Aorta (tissue), 5 donors: ENCODE measurements at regions not wholly inside any gene's neighbourhood (a gene's known extent, or its start where the extent isn't known, plus 50 kb on each side); places are given as distances from the start of the nearest gene placed in this dataset.
A peak's percentile ranks its signal among the peaks of the same experiment; 100 is the strongest.

Experiments
- ATAC-seq: fragments of 200-7000 bp; cut with Tn5 transposase; one replicate; pipeline ENCODE4 v1.9.1; 2022; ENCODE audit warnings: moderate library complexity; ENCODE audit not compliant: low FRiP score
- DNase-seq, 2 donors: peaks; one replicate each; pipeline ENCODE4 v3.0.0-alpha.2; 2020
- H3K27ac ChIP-seq, 2 donors: one replicate each; pipeline ENCODE4 v1.5.1; 2013; ENCODE audit warnings: low read length in 2 of 2, mild to moderate bottlenecking in 2 of 2, moderate library complexity in 2 of 2, control low read depth in 1 of 2, inconsistent platforms in 1 of 2, low read depth in 1 of 2
- H3K27me3 ChIP-seq, 2 donors: one replicate each; pipeline ENCODE4 v1.6.1; 2013; ENCODE audit warnings: control low read depth in 1 of 2, low read length in 1 of 2, mild to moderate bottlenecking in 1 of 2, moderate library complexity in 1 of 2; ENCODE audit not compliant: insufficient read depth in 2 of 2, control insufficient read depth in 1 of 2
- H3K36me3 ChIP-seq, 2 donors: one replicate each; pipeline ENCODE4 v1.6.1; 2013; ENCODE audit warnings: control low read depth in 1 of 2, low read length in 1 of 2, mild to moderate bottlenecking in 1 of 2; ENCODE audit not compliant: insufficient read depth in 2 of 2, control insufficient read depth in 1 of 2
- H3K4me1 ChIP-seq, 2 donors: one replicate each; pipeline ENCODE4 v1.6.1; 2013; ENCODE audit warnings: low read length in 2 of 2, control low read depth in 1 of 2, mild to moderate bottlenecking in 1 of 2, moderate library complexity in 1 of 2; ENCODE audit not compliant: insufficient read depth in 2 of 2, control insufficient read depth in 1 of 2
- H3K4me3 ChIP-seq, 2 donors: one replicate each; pipeline ENCODE4 v1.5.1; 2013; ENCODE audit warnings: low read length in 2 of 2, control low read depth in 1 of 2, mild to moderate bottlenecking in 1 of 2
- H3K9me3 ChIP-seq: one replicate; pipeline ENCODE4 v1.6.1; 2013; ENCODE audit warnings: mild to moderate bottlenecking, low read length; ENCODE audit not compliant: control insufficient read depth
- whole genome bisulfite sequencing, 2 donors: extraction: QIAGEN DNeasy Blood & Tissue Kit; methylation state at CpG; one replicate each; pipeline ENCODE4 v1.1.7; 2013; 5-methylcytosine and 5-hydroxymethylcytosine counted together
- intact Hi-C, 2 donors: fragments of 100-400 bp; cut with DNase I; formaldehyde crosslinking; loops; one replicate each; pipeline versions ENCODE4 v1.14.2 to v1.15.0; 2022
- donor health status: healthy with polysubstance abuse.
- donor health status: Bipolar disorder and iron deficiency.
- donor health status: DM: no; HTN: no; CAD: no.
- donor health status: DM: no; HTN: no; CAD: no.
- donor health status: DM: yes; HTN: yes; CAD: no.

DNA sequence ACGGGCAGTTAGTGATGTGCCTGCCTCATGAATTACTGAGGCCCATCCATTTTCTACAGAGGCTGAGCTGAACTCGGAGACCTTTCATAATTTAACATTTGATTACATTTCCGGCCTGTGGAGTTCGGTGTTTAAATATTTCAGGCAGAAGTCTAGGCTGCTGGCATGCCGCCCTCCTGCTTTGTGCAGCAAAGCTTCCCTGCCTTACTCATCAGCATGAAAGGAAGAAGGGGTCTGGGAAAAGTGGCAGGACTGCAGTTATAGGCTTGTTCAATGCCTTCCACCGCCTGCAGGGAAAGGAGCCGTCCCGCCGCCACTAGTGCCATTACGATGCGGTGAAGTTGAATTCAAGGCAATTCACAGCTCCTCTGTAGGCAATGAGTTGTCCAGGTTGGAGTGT is 527.9 kb downstream of the NPHP4 start:
- no peak overlapping the region for H3K4me3 ChIP-seq
- H3K4me1 ChIP-seq, result no peaks in the 10 kb centered on the region
- DNase-seq (peak in 1 of 2 donors; percentile 27), ATAC-seq (no peak)
- peaks cover 9% of the 10 kb centered on the region for H3K9me3 ChIP-seq
- no peak overlapping the region for H3K27ac ChIP-seq
- WGBS, 2 donors, result 70 to 81% methylated on average over 11 of the region's 11 CpGs
- intact Hi-C loops, result no loop called here
- no peaks in the 10 kb centered on the region for H3K27me3 ChIP-seq
- no peaks in the 10 kb centered on the region for H3K36me3 ChIP-seq

DNA sequence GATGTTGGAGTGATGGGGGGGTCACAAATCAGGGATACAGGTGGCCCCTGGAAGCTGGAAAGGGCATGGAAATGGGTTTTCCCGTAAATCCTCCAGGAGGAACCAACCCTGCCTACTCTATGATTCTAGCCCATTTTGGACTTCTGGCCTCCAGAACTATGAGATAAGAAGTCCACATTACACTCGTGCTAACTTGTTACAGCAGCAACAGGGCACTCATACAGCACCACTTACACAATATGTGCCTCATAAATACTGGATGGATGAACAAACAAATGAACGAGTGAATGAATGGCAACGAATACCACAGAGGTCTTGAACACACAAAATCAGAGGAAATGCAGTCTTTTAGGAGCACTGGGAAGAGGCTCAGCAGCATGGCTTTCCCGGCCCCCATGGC is 531.3 kb downstream of the NPHP4 start:
- WGBS, 2 donors, result 85 to 88% methylated on average over 5 of the region's 5 CpGs
- H3K27ac ChIP-seq, result no peak overlapping the region
- no peaks in the 10 kb centered on the region for H3K4me1 ChIP-seq
- H3K36me3 ChIP-seq, result no peaks in the 10 kb centered on the region
- DNase-seq (no peak), ATAC-seq (no peak)
- intact Hi-C loops, result no loop called here
- H3K9me3 ChIP-seq, result peaks cover 7% of the 10 kb centered on the region
- H3K27me3 ChIP-seq, result no peaks in the 10 kb centered on the region
- H3K4me3 ChIP-seq, result no peak overlapping the region

DNA sequence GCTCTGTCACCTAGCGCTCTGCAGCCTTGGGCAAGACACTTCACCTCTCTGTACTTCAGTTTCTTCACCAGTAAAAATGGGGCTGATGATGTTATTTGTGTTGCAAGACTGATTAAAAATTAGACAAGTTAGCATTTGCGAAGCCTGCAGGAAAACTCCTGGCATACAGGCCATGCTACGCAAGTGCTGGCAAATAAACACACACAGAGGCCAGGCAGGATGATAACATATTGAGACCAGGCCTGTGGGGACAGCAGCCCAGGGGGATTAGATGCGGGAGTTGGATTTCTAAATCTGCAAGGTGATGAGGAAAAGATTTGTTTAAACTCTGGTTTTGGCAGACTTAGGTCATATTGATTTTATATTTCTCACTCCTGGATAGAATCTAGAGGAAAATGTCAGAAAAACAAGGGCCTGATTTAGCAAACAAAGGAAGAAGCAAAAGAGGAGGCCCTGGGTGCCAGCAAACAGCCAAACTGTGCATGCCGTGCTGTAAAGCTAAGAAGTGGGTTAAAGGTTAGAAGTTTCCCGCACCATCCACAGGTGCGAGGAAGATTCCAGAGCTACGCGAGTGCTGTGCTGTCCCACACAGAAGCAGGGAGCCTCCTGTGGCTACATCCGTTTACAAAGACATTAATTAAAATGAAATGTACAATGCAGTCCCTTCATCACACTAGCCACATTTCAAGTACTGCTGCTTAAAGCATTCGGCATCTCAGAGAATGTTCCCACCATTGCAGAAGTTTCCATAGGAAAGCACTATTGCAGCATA is 532.2 kb downstream of the NPHP4 start:
- Histone ChIP-seq H3K27ac (no peak overlapping the region), H3K4me3 (no peak overlapping the region), H3K27me3 (no peaks in the 10 kb centered on the region), H3K36me3 (no peaks in the 10 kb centered on the region), H3K9me3 (peaks cover 7% of the 10 kb centered on the region), H3K4me1 (no peaks in the 10 kb centered on the region)
- 55 to 67% methylated on average over 11 of the region's 11 CpGs for WGBS, 2 donors
- ATAC-seq (no peak), DNase-seq (peak in 1 of 2 donors; percentile 4)
- intact Hi-C loops, result no loop called here

GRCh38 chr1:5458248-5458647 is 534.0 kb downstream of the NPHP4 start:
- H3K27ac ChIP-seq, result no peak overlapping the region
- ATAC-seq (no peak), DNase-seq (no peak)
- intact Hi-C loops, result no loop called here
- 73 to 83% methylated on average over 5 of the region's 5 CpGs for WGBS, 2 donors
- H3K4me3 ChIP-seq, result no peak overlapping the region
- H3K36me3 ChIP-seq, result no peaks in the 10 kb centered on the region
- H3K4me1 ChIP-seq, result no peaks in the 10 kb centered on the region
- peaks cover 7% of the 10 kb centered on the region for H3K9me3 ChIP-seq
- no peaks in the 10 kb centered on the region for H3K27me3 ChIP-seq

GRCh38 chr1:5456090-5456811 is 536.0 kb downstream of the NPHP4 start:
- Histone ChIP-seq H3K27me3 (no peaks in the 10 kb centered on the region), H3K4me1 (no peaks in the 10 kb centered on the region), H3K27ac (no peak overlapping the region), H3K9me3 (no peaks in the 10 kb centered on the region), H3K4me3 (no peak overlapping the region), H3K36me3 (no peaks in the 10 kb centered on the region)
- ATAC-seq (no peak), DNase-seq (no peak)
- intact Hi-C loops, result no loop called here
- 52 to 55% methylated on average over 16 of the region's 16 CpGs for WGBS, 2 donors

DNA sequence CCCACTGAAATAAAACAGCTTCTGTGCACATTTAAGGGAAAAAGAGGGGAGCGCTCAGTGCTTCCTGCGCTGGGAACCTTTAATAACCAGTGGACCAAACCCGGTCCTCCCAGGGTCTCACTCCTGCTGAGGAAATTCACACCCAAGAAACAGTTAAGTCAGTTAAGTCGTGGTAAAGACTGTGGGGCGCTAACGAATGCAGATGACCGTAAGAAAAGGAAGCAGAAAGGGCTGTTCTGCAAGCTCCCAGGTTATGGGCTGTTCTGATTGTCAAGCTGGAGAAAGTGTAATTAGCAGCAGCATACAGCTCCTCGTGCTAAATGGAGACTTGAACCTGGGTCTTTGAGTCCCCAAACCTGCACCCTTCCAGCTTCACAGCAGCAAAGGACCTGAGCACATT is 536.6 kb downstream of the NPHP4 start:
- Histone ChIP-seq H3K9me3 (no peaks in the 10 kb centered on the region), H3K4me3 (no peak overlapping the region), H3K4me1 (no peaks in the 10 kb centered on the region), H3K27ac (no peak overlapping the region), H3K27me3 (no peaks in the 10 kb centered on the region), H3K36me3 (no peaks in the 10 kb centered on the region)
- intact Hi-C loops, result no loop called here
- DNase-seq (no peak), ATAC-seq (no peak)
- WGBS, 2 donors, result 31 to 34% methylated on average over 8 of the region's 8 CpGs

DNA sequence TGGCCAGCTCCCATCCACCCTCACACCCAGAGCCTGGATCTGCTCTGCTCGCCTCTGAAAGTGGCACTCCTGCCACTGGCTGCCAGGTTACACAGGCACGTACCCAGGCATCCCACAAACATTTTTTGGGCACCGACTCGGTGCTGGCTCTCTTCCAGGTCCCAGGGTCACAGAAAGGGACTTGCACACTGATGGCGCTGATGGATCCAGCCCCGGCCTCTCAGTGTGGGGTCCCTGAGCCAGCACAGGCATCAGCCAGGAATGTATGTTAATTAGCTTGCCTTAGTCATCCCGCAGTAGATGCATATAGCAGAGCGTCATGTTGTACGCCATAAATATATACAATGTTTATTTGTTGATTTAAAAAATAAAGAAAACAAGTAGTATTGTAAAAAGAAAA is 537.2 kb downstream of the NPHP4 start:
- no peaks in the 10 kb centered on the region for H3K36me3 ChIP-seq
- H3K27me3 ChIP-seq, result no peaks in the 10 kb centered on the region
- H3K27ac ChIP-seq, result no peak overlapping the region
- H3K4me1 ChIP-seq, result no peaks in the 10 kb centered on the region
- DNase-seq, result no peak
- H3K4me3 ChIP-seq, result no peak overlapping the region
- intact Hi-C loops, result no loop called here
- WGBS, 2 donors, result 38% methylated on average over 9 of the region's 9 CpGs
- no peaks in the 10 kb centered on the region for H3K9me3 ChIP-seq
- ATAC-seq, result no peak

GRCh38 chr1:5453347-5453746 is 538.9 kb downstream of the NPHP4 start:
- DNase-seq (no peak), ATAC-seq (no peak)
- peaks cover 2% of the 10 kb centered on the region for H3K9me3 ChIP-seq
- no peaks in the 10 kb centered on the region for H3K27me3 ChIP-seq
- H3K36me3 ChIP-seq, result no peaks in the 10 kb centered on the region
- no peak overlapping the region for H3K4me3 ChIP-seq
- 74 to 85% methylated on average over 8 of the region's 8 CpGs for WGBS, 2 donors
- intact Hi-C loops, result no loop called here
- no peak overlapping the region for H3K27ac ChIP-seq
- H3K4me1 ChIP-seq, result no peaks in the 10 kb centered on the region

DNA sequence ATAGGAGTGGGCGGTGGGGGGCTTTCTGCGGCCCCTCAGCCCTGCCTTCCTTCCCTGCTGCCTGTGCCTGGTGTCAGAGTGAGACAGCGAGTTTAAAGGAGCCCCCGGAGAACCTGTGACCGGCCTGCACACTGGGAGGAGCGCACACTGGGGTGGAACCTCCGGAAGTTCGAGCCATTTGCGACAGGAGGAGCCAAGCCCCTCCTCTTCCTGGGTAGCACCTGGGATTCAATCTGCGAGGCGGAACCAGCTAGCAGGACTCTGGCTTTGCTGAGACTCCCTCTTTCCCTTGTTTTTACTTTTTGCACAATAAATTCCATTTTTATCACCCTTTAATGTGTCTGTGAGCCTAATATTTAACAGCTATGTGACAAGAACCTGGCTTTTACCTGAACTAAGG is 540.6 kb downstream of the NPHP4 start:
- H3K4me3 ChIP-seq, result no peak overlapping the region
- DNase-seq (no peak), ATAC-seq (no peak)
- H3K4me1 ChIP-seq, result no peaks in the 10 kb centered on the region
- H3K9me3 ChIP-seq, result peaks cover 2% of the 10 kb centered on the region
- no peaks in the 10 kb centered on the region for H3K27me3 ChIP-seq
- WGBS, 2 donors, result 67 to 72% methylated on average over 11 of the region's 11 CpGs
- no peak overlapping the region for H3K27ac ChIP-seq
- intact Hi-C loops, result no loop called here
- H3K36me3 ChIP-seq, result no peaks in the 10 kb centered on the region
